PC-3 (cell line): ENCODE measurements at regions not wholly inside any gene's neighbourhood (a gene's known extent, or its start where the extent isn't known, plus 50 kb on each side); places are given as distances from the start of the nearest gene placed in this dataset.

Source experiments
- ATAC-seq: fragments of 200-7000 bp; cut with Tn5 transposase; 2 replicates; pipeline ENCODE4 v1.9.1; 2020; ENCODE audit warnings: mild to moderate bottlenecking, moderate library complexity
- BruUV-seq: library from RNA; stranded (reverse); fragments of 400-500 nt; replicated peaks from 2 replicates; lab custom pipeline; 2021; lab: Mats Ljungman, UMichigan
- CTCF ChIA-PET: fragments of 300-600 bp; sonication (Branson Sonifier 250); formaldehyde crosslinking; loops from one replicate; lab custom pipeline; 2022; ENCODE audit warnings: antibody characterized with exemption; lab: Charles Lee
- POLR2A ChIA-PET: fragments of 300-600 bp; sonication (Branson Sonifier 250); formaldehyde crosslinking; loops from one replicate; lab custom pipeline; 2022; ENCODE audit warnings: antibody characterized with exemption; ENCODE audit not compliant: unreplicated experiment; lab: Charles Lee
- DNase-seq: peaks from one replicate; pipeline ENCODE4 v3.0.0-alpha.2; 2015
- H2AFZ ChIP-seq: fragments of 300-600 bp; sonication (generic); 2 replicates; pipeline ENCODE4 v1.6.0; 2016; ENCODE audit warnings: antibody characterized with exemption, low read length
- H3F3A ChIP-seq: fragments of 300-600 bp; sonication (generic); one replicate; pipeline ENCODE4 v1.6.0; 2017; ENCODE audit warnings: antibody characterized with exemption, low read length, control low read depth, mild to moderate bottlenecking; ENCODE audit not compliant: unreplicated experiment
- H3K27ac ChIP-seq: fragments of 300-600 bp; sonication (generic); 2 replicates; pipeline ENCODE4 v1.5.1; 2016; ENCODE audit warnings: mild to moderate bottlenecking, low read length
- H3K27me3 ChIP-seq: fragments of 300-600 bp; sonication (generic); 2 replicates; pipeline ENCODE4 v1.6.1; 2016; ENCODE audit warnings: low read length, mixed read lengths
- H3K36me3 ChIP-seq: fragments of 300-600 bp; sonication (generic); 2 replicates; pipeline ENCODE4 v1.6.1; 2016; ENCODE audit warnings: low read depth, mixed run types, low read length, mixed read lengths
- H3K4me1 ChIP-seq: fragments of 300-600 bp; sonication (generic); 2 replicates; pipeline ENCODE4 v1.5.1; 2016; ENCODE audit warnings: low read length; ENCODE audit not compliant: insufficient read depth
- H3K4me2 ChIP-seq: fragments of 300-600 bp; sonication (generic); 2 replicates; pipeline ENCODE4 v1.6.0; 2016; ENCODE audit warnings: low read length
- H3K4me3 ChIP-seq: fragments of 300-600 bp; sonication (generic); 2 replicates; pipeline ENCODE4 v1.5.1; 2016; ENCODE audit warnings: mild to moderate bottlenecking, low read length, mixed read lengths
- H3K79me2 ChIP-seq: fragments of 300-600 bp; sonication (generic); 2 replicates; pipeline ENCODE4 v1.6.1; 2017; ENCODE audit warnings: low read length, mixed read lengths
- H3K9ac ChIP-seq: fragments of 300-600 bp; sonication (generic); 2 replicates; pipeline ENCODE4 v1.6.0; 2016; ENCODE audit warnings: mild to moderate bottlenecking, low read length
- H3K9me2 ChIP-seq: fragments of 300-600 bp; sonication (generic); replicated peaks from 2 replicates; pipeline ENCODE4 v1.6.1; 2016; ENCODE audit warnings: mixed run types, low read length, mixed read lengths
- H3K9me3 ChIP-seq: fragments of 300-600 bp; sonication (generic); 2 replicates; pipeline ENCODE4 v1.6.1; 2016; ENCODE audit warnings: low read length, mixed read lengths
- H4K20me1 ChIP-seq: fragments of 300-600 bp; sonication (generic); 2 replicates; pipeline ENCODE4 v1.6.1; 2016; ENCODE audit warnings: low read length, mixed read lengths
- EZH2 ChIP-seq: fragments of 300-600 bp; sonication (generic); IDR thresholded peaks from one replicate; pipeline ENCODE4 v1.6.1; 2017; ENCODE audit warnings: antibody characterized with exemption, mild to moderate bottlenecking, low read length; ENCODE audit not compliant: unreplicated experiment
- EZH2phosphoT487 ChIP-seq: fragments of 300-600 bp; sonication (generic); IDR thresholded peaks from 2 replicates; pipeline ENCODE4 v1.6.1; 2018; ENCODE audit warnings: mild to moderate bottlenecking, antibody characterized with exemption, low read length, borderline replicate concordance
- intact Hi-C: fragments of 100-400 bp; cut with micrococcal nuclease; formaldehyde crosslinking; loops from 2 replicates; pipeline ENCODE4 v1.9.0; 2023
- TF ChIP-seq, protein P1 (sequence below): fragments of 300-600 bp; sonication (generic); conservative IDR thresholded peaks from 2 replicates; pipeline ENCODE4 v1.5.1; 2017; ENCODE audit warnings: antibody characterized with exemption, low read depth, mild to moderate bottlenecking, low read length

DNA sequence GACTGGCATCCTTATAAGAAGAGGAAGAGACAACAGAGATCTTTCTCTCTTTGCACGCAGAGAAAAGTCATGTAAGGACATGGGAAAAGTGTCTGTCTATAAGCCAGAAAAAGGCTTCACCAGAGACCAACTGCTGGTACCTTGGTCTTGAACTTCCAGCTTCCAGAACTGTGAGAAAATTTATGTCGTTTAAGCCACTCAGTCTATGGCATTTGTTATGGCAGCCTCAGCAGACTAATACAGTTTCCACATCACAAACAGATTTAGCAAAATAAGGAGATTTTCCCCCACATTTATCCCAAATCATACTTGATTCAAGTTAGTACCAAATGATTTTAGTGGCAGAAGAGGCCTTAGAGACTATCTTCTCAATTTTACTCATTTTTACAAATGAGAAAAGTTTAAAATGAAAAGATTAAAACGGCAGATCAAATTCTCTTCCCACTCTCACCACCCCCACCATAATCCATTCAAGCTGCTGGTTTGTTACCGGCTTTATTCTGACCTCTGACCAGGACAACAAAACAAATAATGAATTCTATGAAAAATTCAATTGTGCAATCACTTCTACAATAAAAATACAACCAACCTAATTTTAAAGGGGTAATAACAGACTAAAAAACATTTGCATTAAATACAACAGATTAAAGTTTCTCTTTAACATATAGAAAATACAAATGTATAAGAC, 316.3 kb downstream of the TBC1D4 start:
- ChIA-PET CTCF (no interaction called here), POLR2A (no interaction called here)
- Histone ChIP-seq H3K27me3 (no peaks in the 10 kb centered on the region), H3K4me2 (no peak overlapping the region), H3K4me1 (no peaks in the 10 kb centered on the region), H4K20me1 (no peaks in the 10 kb centered on the region), H3K9me3 (no peaks in the 10 kb centered on the region), H3K79me2 (no peaks in the 10 kb centered on the region), H2AFZ (no peak overlapping the region), H3K36me3 (no peaks in the 10 kb centered on the region), H3K9me2 (no peaks in the 10 kb centered on the region), H3F3A (no peaks in the 10 kb centered on the region), H3K27ac (no peak overlapping the region), H3K4me3 (no peak overlapping the region), H3K9ac (no peak overlapping the region)
- BruUV-seq = no TSS peak
- ATAC-seq = no peak
- intact Hi-C loops = no loop called here
- DNase-seq = no peak
- TF ChIP-seq EZH2 (no peak), EZH2phosphoT487 (no peak)
- TF ChIP-seq, protein P1, sequence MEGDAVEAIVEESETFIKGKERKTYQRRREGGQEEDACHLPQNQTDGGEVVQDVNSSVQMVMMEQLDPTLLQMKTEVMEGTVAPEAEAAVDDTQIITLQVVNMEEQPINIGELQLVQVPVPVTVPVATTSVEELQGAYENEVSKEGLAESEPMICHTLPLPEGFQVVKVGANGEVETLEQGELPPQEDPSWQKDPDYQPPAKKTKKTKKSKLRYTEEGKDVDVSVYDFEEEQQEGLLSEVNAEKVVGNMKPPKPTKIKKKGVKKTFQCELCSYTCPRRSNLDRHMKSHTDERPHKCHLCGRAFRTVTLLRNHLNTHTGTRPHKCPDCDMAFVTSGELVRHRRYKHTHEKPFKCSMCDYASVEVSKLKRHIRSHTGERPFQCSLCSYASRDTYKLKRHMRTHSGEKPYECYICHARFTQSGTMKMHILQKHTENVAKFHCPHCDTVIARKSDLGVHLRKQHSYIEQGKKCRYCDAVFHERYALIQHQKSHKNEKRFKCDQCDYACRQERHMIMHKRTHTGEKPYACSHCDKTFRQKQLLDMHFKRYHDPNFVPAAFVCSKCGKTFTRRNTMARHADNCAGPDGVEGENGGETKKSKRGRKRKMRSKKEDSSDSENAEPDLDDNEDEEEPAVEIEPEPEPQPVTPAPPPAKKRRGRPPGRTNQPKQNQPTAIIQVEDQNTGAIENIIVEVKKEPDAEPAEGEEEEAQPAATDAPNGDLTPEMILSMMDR = no peak

- no peak for ATAC-seq
- BruUV-seq = no TSS peak
- no peak overlapping the region for H3K27ac ChIP-seq
Observed at GRCh38 chr13:75161804-75162203, 320.2 kb downstream of the TBC1D4 start.

DNA sequence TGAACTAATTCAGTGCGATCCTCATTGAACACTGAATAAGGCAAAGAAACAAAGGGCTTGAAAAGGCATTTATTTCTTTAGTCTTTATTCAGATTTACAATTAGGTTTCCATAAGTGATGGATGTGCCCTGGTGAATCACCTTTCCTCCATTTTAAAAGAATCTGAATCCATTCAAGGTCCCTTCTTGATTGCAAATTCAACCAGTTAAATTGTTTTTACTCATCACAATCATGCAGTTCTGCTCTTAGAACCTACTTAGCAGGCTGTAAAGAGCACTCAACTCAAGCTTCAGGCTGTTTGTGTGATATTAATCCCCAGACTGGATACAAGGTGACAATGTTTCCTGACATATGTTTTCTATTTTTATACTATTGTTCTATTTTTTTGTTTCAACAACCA, 321.0 kb downstream of the TBC1D4 start:
- no peaks in the 10 kb centered on the region for H3F3A ChIP-seq
- no peak for DNase-seq
- ChIA-PET POLR2A (no interaction called here), CTCF (no interaction called here)
- no peaks in the 10 kb centered on the region for H3K27me3 ChIP-seq
- H3K4me1 ChIP-seq = no peaks in the 10 kb centered on the region
- intact Hi-C loops = no loop called here
- no peak overlapping the region for H3K4me3 ChIP-seq
- no peak overlapping the region for H3K9ac ChIP-seq
- ATAC-seq = no peak
- TF ChIP-seq EZH2 (no peak), EZH2phosphoT487 (no peak)
- TF ChIP-seq, protein P1 = no peak
- BruUV-seq = no TSS peak
- no peaks in the 10 kb centered on the region for H3K36me3 ChIP-seq
- H3K79me2 ChIP-seq = no peaks in the 10 kb centered on the region
- H3K9me2 ChIP-seq = no peaks in the 10 kb centered on the region
- no peak overlapping the region for H2AFZ ChIP-seq
- no peaks in the 10 kb centered on the region for H4K20me1 ChIP-seq
- no peak overlapping the region for H3K4me2 ChIP-seq
- H3K9me3 ChIP-seq = no peaks in the 10 kb centered on the region
- H3K27ac ChIP-seq = no peak overlapping the region

More at GRCh38 chr13:75161804-75162203, 320.2 kb downstream of the TBC1D4 start:
- no peak for DNase-seq
- Histone ChIP-seq H3K4me1 (no peaks in the 10 kb centered on the region), H3K79me2 (no peaks in the 10 kb centered on the region), H4K20me1 (no peaks in the 10 kb centered on the region), H3K27me3 (no peaks in the 10 kb centered on the region), H2AFZ (no peak overlapping the region), H3K4me3 (no peak overlapping the region), H3K9ac (no peak overlapping the region), H3K9me3 (no peaks in the 10 kb centered on the region), H3F3A (no peaks in the 10 kb centered on the region), H3K4me2 (no peak overlapping the region), H3K9me2 (no peaks in the 10 kb centered on the region), H3K36me3 (no peaks in the 10 kb centered on the region)
- intact Hi-C loops = no loop called here
- TF ChIP-seq EZH2phosphoT487 (no peak), EZH2 (no peak)
- TF ChIP-seq, protein P1 = no peak
- ChIA-PET POLR2A (no interaction called here), CTCF (no interaction called here)
